Testis (tissue), 2 donors: ENCODE measurements at regions not wholly inside any gene's neighbourhood (a gene's known extent, or its start where the extent isn't known, plus 50 kb on each side); places are given as distances from the start of the nearest gene placed in this dataset.
"Not testable (repeated sequence)": the region's sequence is repeated elsewhere in the genome, so short reads cannot be mapped to it uniquely, and the experiment has no call there.

Experiments
- DNase-seq: peaks from one replicate; pipeline ENCODE4 v3.0.0-alpha.2; 2019
- H3K27ac ChIP-seq, 2 donors: fragments of 200-600 bp; sonication (generic); one replicate each; pipeline ENCODE4 v1.5.1; 2019
- H3K27me3 ChIP-seq: fragments of 200-600 bp; sonication (generic); one replicate; pipeline ENCODE4 v1.5.1; 2019
- H3K36me3 ChIP-seq: fragments of 200-600 bp; sonication (generic); one replicate; pipeline ENCODE4 v1.5.1; 2017; ENCODE audit warnings: low read depth; ENCODE audit errors: missing control alignments
- H3K4me1 ChIP-seq: fragments of 200-600 bp; sonication (generic); one replicate; pipeline ENCODE4 v1.5.1; 2019
- H3K4me3 ChIP-seq, 2 donors: fragments of 200-600 bp; sonication (generic); one replicate each; pipeline ENCODE4 v1.5.1; 2017 to 2019
- H3K9me3 ChIP-seq: fragments of 200-600 bp; sonication (generic); one replicate; pipeline ENCODE4 v1.5.1; 2017
- POLR2A ChIP-seq: fragments of 450-650 bp; IDR thresholded peaks from one replicate; pipeline ENCODE4 v1.6.1; 2017; ENCODE audit warnings: antibody characterized with exemption, mild to moderate bottlenecking, moderate library complexity
- WGBS, 2 donors: methylation state at CpG; one replicate each; pipeline ENCODE4 v1.1.5; 2018; 5-methylcytosine and 5-hydroxymethylcytosine counted together
- intact Hi-C: fragments of 100-400 bp; cut with DNase I; formaldehyde crosslinking; loops from one replicate; pipeline ENCODE4 v1.15.1; 2023; ENCODE audit warnings: low total_unique reads
- TF ChIP-seq, protein P1 (sequence below), 3 experiments: fragments of 450-650 bp in 2 of 3; fragments of 200-600 bp in 1 of 3; sonication (generic) in 1 of 3; IDR thresholded peaks; one replicate each; pipeline ENCODE4 v1.5.1; 2016 to 2019; ENCODE audit warnings: antibody characterized with exemption in 3 of 3, mild to moderate bottlenecking in 2 of 3, moderate library complexity in 1 of 3

DNA sequence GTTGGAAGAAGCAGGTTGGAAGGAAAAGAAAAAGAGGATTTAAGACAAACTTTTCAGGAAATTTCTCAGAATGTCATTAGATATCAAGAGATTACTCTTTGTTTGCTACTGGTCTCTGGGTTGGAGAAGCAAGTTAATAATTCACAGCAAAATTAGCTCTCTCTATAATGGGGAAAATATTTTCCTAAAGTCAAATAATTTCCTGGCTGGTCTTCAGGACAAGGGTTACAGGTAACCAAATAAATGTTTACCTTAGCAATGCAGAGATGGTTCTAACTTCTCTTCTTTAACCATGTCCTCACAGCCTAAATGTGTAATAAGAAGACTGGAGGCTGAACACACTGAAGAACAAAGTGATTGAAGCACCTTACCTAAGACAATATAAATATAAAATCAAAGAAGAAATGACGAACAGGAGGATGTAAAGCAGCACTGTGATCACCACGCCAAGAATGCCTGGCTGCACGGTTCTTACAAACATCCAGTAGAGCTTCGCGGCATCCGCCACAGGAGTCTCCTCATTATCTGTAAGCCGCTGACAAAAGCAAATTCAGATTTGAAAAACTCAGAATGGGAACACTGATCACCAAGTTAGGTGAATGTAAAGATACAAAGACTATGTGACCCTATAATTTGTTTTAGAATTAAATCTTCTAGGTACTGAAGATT is 717.5 kb downstream of the TFAP2A start:
- DNase-seq: no peak
- no peaks in the 10 kb centered on the region for H3K36me3 ChIP-seq
- no peaks in the 10 kb centered on the region for H3K9me3 ChIP-seq
- intact Hi-C loops: no loop called here
- H3K27ac ChIP-seq: no peak overlapping the region
- H3K27me3 ChIP-seq: no peaks in the 10 kb centered on the region
- WGBS, 2 donors: 92% methylated on average over 7 of the region's 7 CpGs
- TF ChIP-seq, protein P1, sequence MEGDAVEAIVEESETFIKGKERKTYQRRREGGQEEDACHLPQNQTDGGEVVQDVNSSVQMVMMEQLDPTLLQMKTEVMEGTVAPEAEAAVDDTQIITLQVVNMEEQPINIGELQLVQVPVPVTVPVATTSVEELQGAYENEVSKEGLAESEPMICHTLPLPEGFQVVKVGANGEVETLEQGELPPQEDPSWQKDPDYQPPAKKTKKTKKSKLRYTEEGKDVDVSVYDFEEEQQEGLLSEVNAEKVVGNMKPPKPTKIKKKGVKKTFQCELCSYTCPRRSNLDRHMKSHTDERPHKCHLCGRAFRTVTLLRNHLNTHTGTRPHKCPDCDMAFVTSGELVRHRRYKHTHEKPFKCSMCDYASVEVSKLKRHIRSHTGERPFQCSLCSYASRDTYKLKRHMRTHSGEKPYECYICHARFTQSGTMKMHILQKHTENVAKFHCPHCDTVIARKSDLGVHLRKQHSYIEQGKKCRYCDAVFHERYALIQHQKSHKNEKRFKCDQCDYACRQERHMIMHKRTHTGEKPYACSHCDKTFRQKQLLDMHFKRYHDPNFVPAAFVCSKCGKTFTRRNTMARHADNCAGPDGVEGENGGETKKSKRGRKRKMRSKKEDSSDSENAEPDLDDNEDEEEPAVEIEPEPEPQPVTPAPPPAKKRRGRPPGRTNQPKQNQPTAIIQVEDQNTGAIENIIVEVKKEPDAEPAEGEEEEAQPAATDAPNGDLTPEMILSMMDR (IDR thresholded peaks at IDR 0.05): no peak
- no peak for TF ChIP-seq POLR2A
- no peaks in the 10 kb centered on the region for H3K4me1 ChIP-seq
- no peak overlapping the region for H3K4me3 ChIP-seq

- TF ChIP-seq POLR2A: no peak
- TF ChIP-seq, protein P1 (IDR thresholded peaks at IDR 0.05): no peak
- Histone ChIP-seq H3K9me3 (no peaks in the 10 kb centered on the region), H3K27me3 (no peaks in the 10 kb centered on the region), H3K27ac (no peak overlapping the region), H3K4me3 (no peak overlapping the region), H3K36me3 (no peaks in the 10 kb centered on the region), H3K4me1 (no peaks in the 10 kb centered on the region)
- intact Hi-C loops: no loop called here
- no peak for DNase-seq
Observed at GRCh38 chr6:9690388-9690787, 724.5 kb downstream of the TFAP2A start.

GRCh38 chr6:9680727-9681126 is 734.1 kb downstream of the TFAP2A start:
- intact Hi-C loops, DNase-seq, H3K27ac ChIP-seq, H3K9me3 ChIP-seq, H3K4me1 ChIP-seq, H3K27me3 ChIP-seq, H3K36me3 ChIP-seq, H3K4me3 ChIP-seq: not testable (repeated sequence)
- WGBS, 2 donors: 86 to 96% methylated on average over 6 of the region's 6 CpGs

DNA sequence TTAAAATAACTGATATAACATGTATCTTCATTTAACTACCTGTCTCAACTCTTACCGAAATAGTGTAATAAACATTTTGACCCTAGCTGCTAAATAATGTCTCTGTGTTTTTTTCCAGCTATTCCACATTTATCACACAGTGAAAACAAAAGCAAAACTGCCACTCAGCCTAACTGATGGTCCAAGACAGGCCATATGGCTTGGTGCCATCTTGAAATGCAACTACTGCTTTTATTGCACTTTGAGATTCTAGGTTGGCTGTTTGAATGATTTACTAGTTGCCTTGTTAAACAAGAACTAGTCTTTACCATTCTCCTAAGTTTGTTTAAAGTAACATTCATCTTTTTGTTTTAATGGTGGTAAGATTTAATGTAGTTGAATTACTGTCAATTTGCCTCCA is 739.8 kb downstream of the TFAP2A start:
- no peaks in the 10 kb centered on the region for H3K9me3 ChIP-seq
- no peak for DNase-seq
- intact Hi-C loops: no loop called here
- H3K4me3 ChIP-seq: no peak overlapping the region
- H3K27ac ChIP-seq: no peak overlapping the region
- H3K36me3 ChIP-seq: no peaks in the 10 kb centered on the region
- TF ChIP-seq POLR2A: no peak
- TF ChIP-seq, protein P1 (IDR thresholded peaks at IDR 0.05): no peak
- no peaks in the 10 kb centered on the region for H3K27me3 ChIP-seq
- no peaks in the 10 kb centered on the region for H3K4me1 ChIP-seq
- 46 to 58% methylated on average over 1 of the region's 1 CpG for WGBS, 2 donors

GRCh38 chr6:9659848-9660247 is 755.0 kb downstream of the TFAP2A start:
- DNase-seq: no peak

More at GRCh38 chr6:9659848-9660247, 755.0 kb downstream of the TFAP2A start:
- H3K36me3 ChIP-seq: no peaks in the 10 kb centered on the region
- H3K27ac ChIP-seq: no peak overlapping the region
- H3K4me1 ChIP-seq: no peaks in the 10 kb centered on the region
- TF ChIP-seq, protein P1 (IDR thresholded peaks at IDR 0.05): no peak
- TF ChIP-seq POLR2A: no peak
- 82 to 83% methylated on average over 4 of the region's 4 CpGs for WGBS, 2 donors
- no peaks in the 10 kb centered on the region for H3K9me3 ChIP-seq
- no peaks in the 10 kb centered on the region for H3K27me3 ChIP-seq
- intact Hi-C loops: no loop called here
- no peak overlapping the region for H3K4me3 ChIP-seq
